PC-3 (cell line): ENCODE measurements at regions not wholly inside any gene's neighbourhood (a gene's known extent, or its start where the extent isn't known, plus 50 kb on each side); places are given as distances from the start of the nearest gene placed in this dataset.

Experiments
- EZH2phosphoT487 ChIP-seq: fragments of 300-600 bp; sonication (generic); IDR thresholded peaks from 2 replicates; pipeline ENCODE4 v1.6.1; 2018; ENCODE audit warnings: mild to moderate bottlenecking, antibody characterized with exemption, low read length, borderline replicate concordance
- TF ChIP-seq, protein P1 (sequence below): fragments of 300-600 bp; sonication (generic); conservative IDR thresholded peaks from 2 replicates; pipeline ENCODE4 v1.5.1; 2017; ENCODE audit warnings: antibody characterized with exemption, low read depth, mild to moderate bottlenecking, low read length

DNA sequence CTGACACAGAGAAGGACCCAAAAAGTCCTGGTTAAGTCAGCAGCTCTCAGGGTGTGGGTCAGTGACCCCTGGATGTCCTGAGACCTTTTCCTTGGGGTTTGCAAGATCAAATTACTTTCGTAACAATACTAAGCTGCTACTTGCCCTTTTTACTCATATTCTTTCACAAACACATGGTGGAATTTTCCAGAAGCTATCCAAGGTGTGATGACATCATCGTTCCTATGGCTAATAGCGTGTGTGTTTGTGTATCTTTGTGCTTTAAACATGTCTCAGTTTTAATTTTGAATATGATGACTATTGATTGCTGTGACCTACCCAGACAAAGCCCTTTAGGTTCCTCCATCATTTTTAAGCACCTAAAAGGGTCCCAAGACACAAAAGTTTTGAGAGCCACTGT, 176.2 kb downstream of the PHETA1 start:
- TF ChIP-seq, protein P1, sequence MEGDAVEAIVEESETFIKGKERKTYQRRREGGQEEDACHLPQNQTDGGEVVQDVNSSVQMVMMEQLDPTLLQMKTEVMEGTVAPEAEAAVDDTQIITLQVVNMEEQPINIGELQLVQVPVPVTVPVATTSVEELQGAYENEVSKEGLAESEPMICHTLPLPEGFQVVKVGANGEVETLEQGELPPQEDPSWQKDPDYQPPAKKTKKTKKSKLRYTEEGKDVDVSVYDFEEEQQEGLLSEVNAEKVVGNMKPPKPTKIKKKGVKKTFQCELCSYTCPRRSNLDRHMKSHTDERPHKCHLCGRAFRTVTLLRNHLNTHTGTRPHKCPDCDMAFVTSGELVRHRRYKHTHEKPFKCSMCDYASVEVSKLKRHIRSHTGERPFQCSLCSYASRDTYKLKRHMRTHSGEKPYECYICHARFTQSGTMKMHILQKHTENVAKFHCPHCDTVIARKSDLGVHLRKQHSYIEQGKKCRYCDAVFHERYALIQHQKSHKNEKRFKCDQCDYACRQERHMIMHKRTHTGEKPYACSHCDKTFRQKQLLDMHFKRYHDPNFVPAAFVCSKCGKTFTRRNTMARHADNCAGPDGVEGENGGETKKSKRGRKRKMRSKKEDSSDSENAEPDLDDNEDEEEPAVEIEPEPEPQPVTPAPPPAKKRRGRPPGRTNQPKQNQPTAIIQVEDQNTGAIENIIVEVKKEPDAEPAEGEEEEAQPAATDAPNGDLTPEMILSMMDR, result no peak
- TF ChIP-seq EZH2phosphoT487, result no peak
